ENCODE measurements at regions not wholly inside any gene's neighbourhood (a gene's known extent, or its start where the extent isn't known, plus 50 kb on each side); places are given as distances from the start of the nearest gene placed in this dataset.

DNA sequence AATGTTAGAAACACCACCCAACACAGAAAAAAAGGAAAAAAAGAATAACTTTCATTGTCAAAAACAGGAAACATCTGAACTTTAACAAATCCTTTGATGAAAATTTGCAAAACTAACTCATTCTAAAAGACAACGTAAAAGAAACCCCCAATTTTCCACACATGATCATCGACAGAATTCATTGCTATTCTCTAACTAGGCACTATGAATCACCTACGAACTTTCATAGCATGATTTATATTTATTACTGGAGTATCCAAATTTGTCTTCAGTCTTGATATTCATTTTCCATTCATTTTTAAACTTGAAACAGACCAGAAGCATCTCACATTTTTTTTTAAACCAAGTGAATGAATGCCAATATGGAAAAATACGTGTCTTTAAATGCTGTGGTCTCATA, 514.6 kb downstream of the TLE4 start:
- no peak overlapping the region for H2BK12ac ChIP-seq (ENCODE audit: low read length in 2 of 2)
- no peaks in the 10 kb centered on the region for H3K4me1 ChIP-seq (ENCODE audit: control insufficient read depth, insufficient read depth, low read depth, low read length)
- H2BK120ac ChIP-seq (ENCODE audit: low read depth, low read length), result no peak overlapping the region
- H3K18ac ChIP-seq (ENCODE audit: low read depth in 1 of 2, low read length in 2 of 2), result no peak overlapping the region
- H3K4me3 ChIP-seq (ENCODE audit: insufficient read depth in 1 of 2, low read depth in 1 of 2, low read length in 2 of 2), result no peak overlapping the region
- H2BK15ac ChIP-seq (ENCODE audit: low read depth, poor library complexity, severe bottlenecking), result no peak overlapping the region
- no peak for DNase-seq
- H3K27me3 ChIP-seq (ENCODE audit: control insufficient read depth in 1 of 2, insufficient read depth in 1 of 2, low read length in 2 of 2), result no peaks in the 10 kb centered on the region
- H3K4me2 ChIP-seq (ENCODE audit: low read length, poor library complexity, severe bottlenecking), result no peak overlapping the region
- no peak overlapping the region for H2AK5ac ChIP-seq (ENCODE audit: low read length, severe bottlenecking)
- H3K27ac ChIP-seq (ENCODE audit: low read length, poor library complexity, severe bottlenecking), result no peak overlapping the region
- no peak overlapping the region for H3K9ac ChIP-seq (ENCODE audit: low read length)
- H4K8ac ChIP-seq (ENCODE audit: low read length), result no peak overlapping the region
- H3K4ac ChIP-seq (ENCODE audit: low read depth in 1 of 2, low read length in 2 of 2), result no peak overlapping the region
- no peaks in the 10 kb centered on the region for H3K36me3 ChIP-seq (ENCODE audit: control insufficient read depth in 1 of 2, insufficient read depth in 2 of 2, low read depth in 1 of 2, low read length in 2 of 2)
- 100% methylated on average over 2 of the region's 4 CpGs for WGBS
- no peak overlapping the region for H3K23ac ChIP-seq (ENCODE audit: low read length in 2 of 2)
- H3K79me1 ChIP-seq (replicated peaks; ENCODE audit: low read length, poor library complexity, severe bottlenecking), result no peaks in the 10 kb centered on the region
- no peak overlapping the region for H2AFZ ChIP-seq (ENCODE audit: low read depth, low read length)
- no peak overlapping the region for H4K91ac ChIP-seq (ENCODE audit: low read length)
- H3K14ac ChIP-seq (ENCODE audit: low read length in 2 of 2), result no peak overlapping the region
- no peak overlapping the region for H2BK5ac ChIP-seq (ENCODE audit: low read depth, low read length, poor library complexity, severe bottlenecking)
- H3K9me3 ChIP-seq (ENCODE audit: control insufficient read depth, low read length), result peaks cover 6% of the 10 kb centered on the region

- Histone ChIP-seq H3K27me3 (ENCODE audit: control insufficient read depth in 1 of 2, insufficient read depth in 1 of 2, low read length in 2 of 2) (no peaks in the 10 kb centered on the region), H3K18ac (ENCODE audit: low read depth in 1 of 2, low read length in 2 of 2) (no peak overlapping the region), H2BK5ac (ENCODE audit: low read depth, low read length, poor library complexity, severe bottlenecking) (no peak overlapping the region), H4K91ac (ENCODE audit: low read length) (no peak overlapping the region), H3K4me3 (ENCODE audit: insufficient read depth in 1 of 2, low read depth in 1 of 2, low read length in 2 of 2) (no peak overlapping the region), H3K4ac (ENCODE audit: low read depth in 1 of 2, low read length in 2 of 2) (no peak overlapping the region), H2AK5ac (ENCODE audit: low read length, severe bottlenecking) (no peak overlapping the region), H2BK120ac (ENCODE audit: low read depth, low read length) (no peak overlapping the region), H4K8ac (ENCODE audit: low read length) (no peak overlapping the region), H3K9me3 (ENCODE audit: control insufficient read depth, low read length) (peaks cover 8% of the 10 kb centered on the region), H3K14ac (ENCODE audit: low read length in 2 of 2) (no peak overlapping the region), H3K9ac (ENCODE audit: low read length) (no peak overlapping the region), H2BK15ac (ENCODE audit: low read depth, poor library complexity, severe bottlenecking) (no peak overlapping the region), H3K36me3 (ENCODE audit: control insufficient read depth in 1 of 2, insufficient read depth in 2 of 2, low read depth in 1 of 2, low read length in 2 of 2) (no peaks in the 10 kb centered on the region), H2BK12ac (ENCODE audit: low read length in 2 of 2) (no peak overlapping the region), H3K79me1 (replicated peaks; ENCODE audit: low read length, poor library complexity, severe bottlenecking) (no peaks in the 10 kb centered on the region), H3K4me1 (ENCODE audit: control insufficient read depth, insufficient read depth, low read depth, low read length) (no peaks in the 10 kb centered on the region), H3K23ac (ENCODE audit: low read length in 2 of 2) (no peak overlapping the region), H3K4me2 (ENCODE audit: low read length, poor library complexity, severe bottlenecking) (no peak overlapping the region), H2AFZ (ENCODE audit: low read depth, low read length) (no peak overlapping the region), H3K27ac (ENCODE audit: low read length, poor library complexity, severe bottlenecking) (no peak overlapping the region)
- WGBS, result 80% methylated on average over 1 of the region's 1 CpG
- no peak for DNase-seq
Observed at GRCh38 chr9:80085668-80086067, 513.9 kb downstream of the TLE4 start.

DNA sequence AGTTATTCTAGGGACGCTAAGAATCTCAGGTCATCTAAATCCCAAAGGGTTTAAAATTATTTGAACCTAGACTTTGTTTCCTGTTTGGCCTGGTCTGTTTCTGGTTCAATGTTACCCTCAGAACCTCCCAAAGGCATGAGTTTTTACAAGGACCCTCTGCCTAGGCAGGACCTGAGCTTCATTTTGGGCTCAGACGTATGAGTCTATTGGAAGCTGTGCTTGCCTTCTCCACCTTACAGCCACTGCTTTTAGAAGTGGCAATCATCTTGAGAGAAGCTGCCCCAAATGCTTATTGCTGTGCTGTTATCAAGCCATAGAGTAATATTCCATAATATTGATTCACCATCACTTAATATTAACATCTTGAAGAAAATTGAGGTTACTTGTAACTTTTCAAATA, 510.4 kb downstream of the TLE4 start:
- Histone ChIP-seq H3K9me3 (ENCODE audit: control insufficient read depth, low read length) (peaks cover 8% of the 10 kb centered on the region), H3K4me1 (ENCODE audit: control insufficient read depth, insufficient read depth, low read depth, low read length) (no peaks in the 10 kb centered on the region), H3K18ac (ENCODE audit: low read depth in 1 of 2, low read length in 2 of 2) (no peak overlapping the region), H2AFZ (ENCODE audit: low read depth, low read length) (no peak overlapping the region), H4K91ac (ENCODE audit: low read length) (no peak overlapping the region), H2BK15ac (ENCODE audit: low read depth, poor library complexity, severe bottlenecking) (no peak overlapping the region), H3K36me3 (ENCODE audit: control insufficient read depth in 1 of 2, insufficient read depth in 2 of 2, low read depth in 1 of 2, low read length in 2 of 2) (no peaks in the 10 kb centered on the region), H2AK5ac (ENCODE audit: low read length, severe bottlenecking) (no peak overlapping the region), H3K4me3 (ENCODE audit: insufficient read depth in 1 of 2, low read depth in 1 of 2, low read length in 2 of 2) (no peak overlapping the region), H2BK5ac (ENCODE audit: low read depth, low read length, poor library complexity, severe bottlenecking) (no peak overlapping the region), H3K9ac (ENCODE audit: low read length) (no peak overlapping the region), H3K23ac (ENCODE audit: low read length in 2 of 2) (no peak overlapping the region), H3K27me3 (ENCODE audit: control insufficient read depth in 1 of 2, insufficient read depth in 1 of 2, low read length in 2 of 2) (no peaks in the 10 kb centered on the region), H2BK12ac (ENCODE audit: low read length in 2 of 2) (no peak overlapping the region), H2BK120ac (ENCODE audit: low read depth, low read length) (no peak overlapping the region), H4K8ac (ENCODE audit: low read length) (no peak overlapping the region), H3K4ac (ENCODE audit: low read depth in 1 of 2, low read length in 2 of 2) (no peak overlapping the region), H3K27ac (ENCODE audit: low read length, poor library complexity, severe bottlenecking) (no peak overlapping the region), H3K14ac (ENCODE audit: low read length in 2 of 2) (no peak overlapping the region), H3K79me1 (replicated peaks; ENCODE audit: low read length, poor library complexity, severe bottlenecking) (no peaks in the 10 kb centered on the region), H3K4me2 (ENCODE audit: low read length, poor library complexity, severe bottlenecking) (no peak overlapping the region)
- DNase-seq, result no peak
- 81% methylated on average over 2 of the region's 2 CpGs for WGBS

GRCh38 chr9:80078826-80079225, 507.1 kb downstream of the TLE4 start:
- H3K27me3 ChIP-seq (ENCODE audit: control insufficient read depth in 1 of 2, insufficient read depth in 1 of 2, low read length in 2 of 2), result no peaks in the 10 kb centered on the region
- no peak overlapping the region for H2AFZ ChIP-seq (ENCODE audit: low read depth, low read length)
- no peak overlapping the region for H2BK5ac ChIP-seq (ENCODE audit: low read depth, low read length, poor library complexity, severe bottlenecking)
- no peaks in the 10 kb centered on the region for H3K79me1 ChIP-seq (replicated peaks; ENCODE audit: low read length, poor library complexity, severe bottlenecking)
- no peak overlapping the region for H3K4me2 ChIP-seq (ENCODE audit: low read length, poor library complexity, severe bottlenecking)
- H3K36me3 ChIP-seq (ENCODE audit: control insufficient read depth in 1 of 2, insufficient read depth in 2 of 2, low read depth in 1 of 2, low read length in 2 of 2), result no peaks in the 10 kb centered on the region
- no peak overlapping the region for H3K18ac ChIP-seq (ENCODE audit: low read depth in 1 of 2, low read length in 2 of 2)
- H3K23ac ChIP-seq (ENCODE audit: low read length in 2 of 2), result no peak overlapping the region
- no peak overlapping the region for H4K8ac ChIP-seq (ENCODE audit: low read length)
- no peak overlapping the region for H2AK5ac ChIP-seq (ENCODE audit: low read length, severe bottlenecking)
- H3K4ac ChIP-seq (ENCODE audit: low read depth in 1 of 2, low read length in 2 of 2), result no peak overlapping the region
- no peak overlapping the region for H3K9ac ChIP-seq (ENCODE audit: low read length)
- peaks cover 5% of the 10 kb centered on the region for H3K9me3 ChIP-seq (ENCODE audit: control insufficient read depth, low read length)
- WGBS, result 50% methylated on average over 1 of the region's 1 CpG
- no peak overlapping the region for H2BK15ac ChIP-seq (ENCODE audit: low read depth, poor library complexity, severe bottlenecking)
- no peak overlapping the region for H3K4me3 ChIP-seq (ENCODE audit: insufficient read depth in 1 of 2, low read depth in 1 of 2, low read length in 2 of 2)
- H2BK120ac ChIP-seq (ENCODE audit: low read depth, low read length), result no peak overlapping the region
- DNase-seq, result peak; percentile 24
- H4K91ac ChIP-seq (ENCODE audit: low read length), result no peak overlapping the region
- H3K4me1 ChIP-seq (ENCODE audit: control insufficient read depth, insufficient read depth, low read depth, low read length), result no peaks in the 10 kb centered on the region
- H3K27ac ChIP-seq (ENCODE audit: low read length, poor library complexity, severe bottlenecking), result no peak overlapping the region
- no peak overlapping the region for H3K14ac ChIP-seq (ENCODE audit: low read length in 2 of 2)
- H2BK12ac ChIP-seq (ENCODE audit: low read length in 2 of 2), result no peak overlapping the region

Measured in mesenchymal stem cell (in vitro differentiated cells and primary cell).